ENCODE measurements at regions not wholly inside any gene's neighbourhood (a gene's known extent, or its start where the extent isn't known, plus 50 kb on each side); places are given as distances from the start of the nearest gene placed in this dataset.

DNA sequence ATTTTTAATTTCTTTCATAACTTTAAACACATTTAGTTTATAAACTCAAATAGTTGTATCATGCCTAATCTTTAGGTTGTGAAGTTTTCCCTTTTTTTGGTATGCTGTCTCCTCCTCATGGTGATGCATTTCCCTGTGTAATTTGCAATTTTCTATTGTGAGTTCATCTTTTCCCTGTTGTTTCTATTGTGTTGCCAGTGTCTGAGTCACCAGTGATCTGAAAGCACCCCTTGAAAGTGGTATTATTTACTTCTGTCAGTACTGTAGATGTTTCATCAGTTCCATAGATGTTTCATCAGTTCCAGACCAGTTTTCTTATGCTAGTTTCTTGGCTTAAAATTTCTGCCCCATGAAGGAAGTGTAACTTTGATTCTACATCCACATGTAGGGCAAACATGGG lies 80.6 kb downstream of the OXSM start:
- no peak for DNase-seq
- no peaks in the 10 kb centered on the region for H3K9me3 ChIP-seq
- TF ChIP-seq, protein P1, sequence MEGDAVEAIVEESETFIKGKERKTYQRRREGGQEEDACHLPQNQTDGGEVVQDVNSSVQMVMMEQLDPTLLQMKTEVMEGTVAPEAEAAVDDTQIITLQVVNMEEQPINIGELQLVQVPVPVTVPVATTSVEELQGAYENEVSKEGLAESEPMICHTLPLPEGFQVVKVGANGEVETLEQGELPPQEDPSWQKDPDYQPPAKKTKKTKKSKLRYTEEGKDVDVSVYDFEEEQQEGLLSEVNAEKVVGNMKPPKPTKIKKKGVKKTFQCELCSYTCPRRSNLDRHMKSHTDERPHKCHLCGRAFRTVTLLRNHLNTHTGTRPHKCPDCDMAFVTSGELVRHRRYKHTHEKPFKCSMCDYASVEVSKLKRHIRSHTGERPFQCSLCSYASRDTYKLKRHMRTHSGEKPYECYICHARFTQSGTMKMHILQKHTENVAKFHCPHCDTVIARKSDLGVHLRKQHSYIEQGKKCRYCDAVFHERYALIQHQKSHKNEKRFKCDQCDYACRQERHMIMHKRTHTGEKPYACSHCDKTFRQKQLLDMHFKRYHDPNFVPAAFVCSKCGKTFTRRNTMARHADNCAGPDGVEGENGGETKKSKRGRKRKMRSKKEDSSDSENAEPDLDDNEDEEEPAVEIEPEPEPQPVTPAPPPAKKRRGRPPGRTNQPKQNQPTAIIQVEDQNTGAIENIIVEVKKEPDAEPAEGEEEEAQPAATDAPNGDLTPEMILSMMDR (IDR thresholded peaks at IDR 0.05; ENCODE audit: low read depth, low read length): no peak
- no peaks in the 10 kb centered on the region for H3K36me3 ChIP-seq
- H3K4me1 ChIP-seq: no peaks in the 10 kb centered on the region
- H3K27me3 ChIP-seq: no peaks in the 10 kb centered on the region
- no peak overlapping the region for H3K4me3 ChIP-seq (ENCODE audit: low read depth, low read length)

DNA sequence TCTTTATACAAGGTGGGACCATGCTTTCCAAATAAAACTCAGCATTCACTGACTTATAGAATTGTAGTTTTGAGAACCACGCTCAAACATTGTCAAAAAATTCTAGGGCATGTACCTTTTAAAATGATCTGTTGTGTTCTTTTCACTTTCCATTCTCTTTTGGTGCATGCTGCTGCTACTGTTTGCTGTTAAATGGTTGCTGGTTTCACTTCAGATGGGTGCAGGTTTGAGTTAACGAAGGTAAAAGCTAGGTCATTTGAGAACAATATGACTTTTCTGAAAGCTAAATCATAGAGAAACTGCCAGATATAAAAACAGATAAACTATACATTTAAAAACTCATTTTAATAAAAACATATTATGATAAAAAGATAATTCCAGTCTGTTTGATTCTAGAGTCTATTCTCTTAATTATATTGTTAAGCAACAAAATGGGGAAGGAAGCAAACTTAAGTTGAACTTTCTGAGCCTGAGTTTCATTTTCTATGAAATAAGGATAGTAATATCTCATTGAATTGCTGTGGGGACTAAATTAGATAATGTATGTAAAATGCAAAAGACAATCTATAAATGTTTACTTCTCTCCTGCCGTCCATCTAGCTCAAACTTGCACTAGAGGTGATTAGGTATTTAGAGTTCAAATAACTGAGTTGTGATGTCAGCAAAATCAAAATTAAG lies 82.4 kb downstream of the OXSM start:
- Histone ChIP-seq H3K27me3 (no peaks in the 10 kb centered on the region), H3K4me1 (no peaks in the 10 kb centered on the region), H3K9me3 (no peaks in the 10 kb centered on the region), H3K36me3 (no peaks in the 10 kb centered on the region), H3K4me3 (ENCODE audit: low read depth, low read length) (no peak overlapping the region)
- DNase-seq: no peak
- TF ChIP-seq, protein P1 (IDR thresholded peaks at IDR 0.05; ENCODE audit: low read depth, low read length): no peak

- no peak for DNase-seq
- TF ChIP-seq, protein P1 (IDR thresholded peaks at IDR 0.05; ENCODE audit: low read depth, low read length): no peak
- no peak overlapping the region for H3K4me3 ChIP-seq (ENCODE audit: low read depth, low read length)
- no peaks in the 10 kb centered on the region for H3K4me1 ChIP-seq
- H3K27me3 ChIP-seq: no peaks in the 10 kb centered on the region
- no peaks in the 10 kb centered on the region for H3K9me3 ChIP-seq
- no peaks in the 10 kb centered on the region for H3K36me3 ChIP-seq
These were observed 93.6 kb downstream of the OXSM start for GRCh38 chr3:25883492-25883891.

- Histone ChIP-seq H3K4me1 (no peaks in the 10 kb centered on the region), H3K9me3 (no peaks in the 10 kb centered on the region), H3K4me3 (ENCODE audit: low read depth, low read length) (no peak overlapping the region), H3K27me3 (no peaks in the 10 kb centered on the region), H3K36me3 (no peaks in the 10 kb centered on the region)
- DNase-seq: no peak
- TF ChIP-seq, protein P1 (IDR thresholded peaks at IDR 0.05; ENCODE audit: low read depth, low read length): no peak
These were observed 95.1 kb downstream of the OXSM start for GRCh38 chr3:25884981-25885380.

GRCh38 chr3:25885544-25885943 lies 95.7 kb downstream of the OXSM start:
- Histone ChIP-seq H3K27me3 (no peaks in the 10 kb centered on the region), H3K36me3 (no peaks in the 10 kb centered on the region), H3K9me3 (no peaks in the 10 kb centered on the region), H3K4me3 (ENCODE audit: low read depth, low read length) (no peak overlapping the region), H3K4me1 (no peaks in the 10 kb centered on the region)
- no peak for DNase-seq
- TF ChIP-seq, protein P1 (IDR thresholded peaks at IDR 0.05; ENCODE audit: low read depth, low read length): no peak

DNA sequence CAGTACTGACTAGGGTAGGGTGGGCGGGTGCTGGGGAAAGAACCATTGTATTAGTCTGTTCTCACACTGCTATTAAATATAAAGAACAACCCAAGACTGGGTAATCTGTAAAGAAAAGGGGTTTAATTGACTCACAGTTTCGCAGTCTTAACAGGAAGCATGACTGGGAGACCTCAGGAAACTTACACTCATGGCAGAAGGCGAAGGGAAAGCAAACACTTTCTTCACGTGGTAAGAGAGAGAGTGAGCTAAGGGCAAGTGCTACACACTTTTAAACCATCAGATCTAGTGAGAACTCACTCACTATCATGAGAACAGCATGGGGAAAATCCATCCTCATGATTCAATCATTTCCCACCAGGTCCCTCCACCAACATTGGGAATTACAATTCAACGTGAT lies 98.0 kb downstream of the OXSM start:
- H3K36me3 ChIP-seq: no peaks in the 10 kb centered on the region
- H3K9me3 ChIP-seq: no peaks in the 10 kb centered on the region
- TF ChIP-seq, protein P1 (IDR thresholded peaks at IDR 0.05; ENCODE audit: low read depth, low read length): no peak
- H3K4me3 ChIP-seq (ENCODE audit: low read depth, low read length): no peak overlapping the region
- no peaks in the 10 kb centered on the region for H3K27me3 ChIP-seq
- H3K4me1 ChIP-seq: no peaks in the 10 kb centered on the region
- no peak for DNase-seq

Data from BE2C (cell line).